ENCODE measurements at regions not wholly inside any gene's neighbourhood (a gene's known extent, or its start where the extent isn't known, plus 50 kb on each side); places are given as distances from the start of the nearest gene placed in this dataset.

- H3K27ac Mint-ChIP-seq = no peak overlapping the region
- no peaks in the 10 kb centered on the region for H3K27me3 Mint-ChIP-seq
- no peaks in the 10 kb centered on the region for H3K4me1 Mint-ChIP-seq
- no peaks in the 10 kb centered on the region for H3K36me3 Mint-ChIP-seq (ENCODE audit: low read depth)
- H3K9me3 Mint-ChIP-seq = no peaks in the 10 kb centered on the region
- H3K4me3 Mint-ChIP-seq = no peak overlapping the region
- ATAC-seq (replicated peaks) = no peak
Observed at GRCh38 chr2:201962774-201963562, 70.7 kb upstream of the FZD7 start.

- Mint-ChIP-seq H3K4me3 (peak overlapping the region; percentile 48), H3K27me3 (no peaks in the 10 kb centered on the region), H3K27ac (peak overlapping the region; percentile 63), H3K4me1 (no peaks in the 10 kb centered on the region), H3K36me3 (ENCODE audit: low read depth) (no peaks in the 10 kb centered on the region), H3K9me3 (no peaks in the 10 kb centered on the region)
- no peak for ATAC-seq (replicated peaks)
Observed at GRCh38 chr2:201964011-201964410, 69.6 kb upstream of the FZD7 start.

GRCh38 chr2:201964631-201965206 is 68.9 kb upstream of the FZD7 start:
- H3K27me3 Mint-ChIP-seq = no peaks in the 10 kb centered on the region
- no peaks in the 10 kb centered on the region for H3K36me3 Mint-ChIP-seq (ENCODE audit: low read depth)
- H3K4me3 Mint-ChIP-seq = peak overlapping the region; percentile 48
- peak overlapping the region; percentile 63 for H3K27ac Mint-ChIP-seq
- no peaks in the 10 kb centered on the region for H3K4me1 Mint-ChIP-seq
- peak; percentile 74 for ATAC-seq (replicated peaks)
- no peaks in the 10 kb centered on the region for H3K9me3 Mint-ChIP-seq

- Mint-ChIP-seq H3K9me3 (no peaks in the 10 kb centered on the region), H3K27ac (no peak overlapping the region), H3K4me1 (peaks cover 4% of the 10 kb centered on the region), H3K36me3 (ENCODE audit: low read depth) (no peaks in the 10 kb centered on the region), H3K4me3 (no peak overlapping the region), H3K27me3 (peaks cover 5% of the 10 kb centered on the region)
- ATAC-seq (replicated peaks) = no peak
Observed at GRCh38 chr2:201965550-201965949, 68.1 kb upstream of the FZD7 start.

GRCh38 chr2:201966691-201967438 is 66.8 kb upstream of the FZD7 start:
- no peak for ATAC-seq (replicated peaks)
- peaks cover 4% of the 10 kb centered on the region for H3K4me1 Mint-ChIP-seq
- H3K27me3 Mint-ChIP-seq = peaks cover 5% of the 10 kb centered on the region
- H3K9me3 Mint-ChIP-seq = no peaks in the 10 kb centered on the region
- H3K4me3 Mint-ChIP-seq = no peak overlapping the region
- H3K27ac Mint-ChIP-seq = no peak overlapping the region
- no peaks in the 10 kb centered on the region for H3K36me3 Mint-ChIP-seq (ENCODE audit: low read depth)

- Mint-ChIP-seq H3K4me3 (no peak overlapping the region), H3K36me3 (ENCODE audit: low read depth) (no peaks in the 10 kb centered on the region), H3K27ac (no peak overlapping the region), H3K4me1 (peaks cover 4% of the 10 kb centered on the region), H3K9me3 (no peaks in the 10 kb centered on the region), H3K27me3 (peaks cover 5% of the 10 kb centered on the region)
- ATAC-seq (replicated peaks) = no peak
Observed at GRCh38 chr2:201968050-201968449, 65.6 kb upstream of the FZD7 start.

GRCh38 chr2:201968476-201968875 is 65.2 kb upstream of the FZD7 start:
- Mint-ChIP-seq H3K27ac (no peak overlapping the region), H3K9me3 (no peaks in the 10 kb centered on the region), H3K36me3 (ENCODE audit: low read depth) (no peaks in the 10 kb centered on the region), H3K4me3 (no peak overlapping the region), H3K27me3 (peaks cover 5% of the 10 kb centered on the region), H3K4me1 (peaks cover 4% of the 10 kb centered on the region)
- no peak for ATAC-seq (replicated peaks)

GRCh38 chr2:201969241-201969937 is 64.3 kb upstream of the FZD7 start:
- peaks cover 4% of the 10 kb centered on the region for H3K4me1 Mint-ChIP-seq
- H3K4me3 Mint-ChIP-seq = no peak overlapping the region
- no peak overlapping the region for H3K27ac Mint-ChIP-seq
- no peak for ATAC-seq (replicated peaks)
- peaks cover 5% of the 10 kb centered on the region for H3K27me3 Mint-ChIP-seq
- H3K36me3 Mint-ChIP-seq (ENCODE audit: low read depth) = no peaks in the 10 kb centered on the region
- no peaks in the 10 kb centered on the region for H3K9me3 Mint-ChIP-seq

- Mint-ChIP-seq H3K9me3 (no peaks in the 10 kb centered on the region), H3K4me3 (no peak overlapping the region), H3K4me1 (peaks cover 4% of the 10 kb centered on the region), H3K36me3 (ENCODE audit: low read depth) (no peaks in the 10 kb centered on the region), H3K27me3 (peaks cover 5% of the 10 kb centered on the region), H3K27ac (no peak overlapping the region)
- ATAC-seq (replicated peaks) = no peak
Observed at GRCh38 chr2:201969938-201970785, 63.5 kb upstream of the FZD7 start.

GRCh38 chr2:201970786-201971108 is 62.9 kb upstream of the FZD7 start:
- Mint-ChIP-seq H3K27ac (no peak overlapping the region), H3K4me3 (no peak overlapping the region), H3K27me3 (peaks cover 5% of the 10 kb centered on the region), H3K9me3 (no peaks in the 10 kb centered on the region), H3K36me3 (ENCODE audit: low read depth) (no peaks in the 10 kb centered on the region), H3K4me1 (peaks cover 4% of the 10 kb centered on the region)
- no peak for ATAC-seq (replicated peaks)

- H3K4me1 Mint-ChIP-seq = peaks cover 4% of the 10 kb centered on the region
- H3K27ac Mint-ChIP-seq = no peak overlapping the region
- no peak overlapping the region for H3K4me3 Mint-ChIP-seq
- peaks cover 5% of the 10 kb centered on the region for H3K27me3 Mint-ChIP-seq
- no peaks in the 10 kb centered on the region for H3K9me3 Mint-ChIP-seq
- no peak for ATAC-seq (replicated peaks)
- H3K36me3 Mint-ChIP-seq (ENCODE audit: low read depth) = no peaks in the 10 kb centered on the region
Observed at GRCh38 chr2:201971531-201972228, 62.0 kb upstream of the FZD7 start.

GRCh38 chr2:201972621-201973255 is 60.9 kb upstream of the FZD7 start:
- ATAC-seq (replicated peaks) = no peak
- peaks cover 6% of the 10 kb centered on the region for H3K27me3 Mint-ChIP-seq
- H3K9me3 Mint-ChIP-seq = no peaks in the 10 kb centered on the region
- no peak overlapping the region for H3K27ac Mint-ChIP-seq
- no peaks in the 10 kb centered on the region for H3K36me3 Mint-ChIP-seq (ENCODE audit: low read depth)
- H3K4me1 Mint-ChIP-seq = peaks cover 4% of the 10 kb centered on the region
- H3K4me3 Mint-ChIP-seq = no peak overlapping the region

GRCh38 chr2:201973305-201973928 is 60.2 kb upstream of the FZD7 start:
- peaks cover 4% of the 10 kb centered on the region for H3K4me1 Mint-ChIP-seq
- no peak overlapping the region for H3K27ac Mint-ChIP-seq
- H3K4me3 Mint-ChIP-seq = no peak overlapping the region
- H3K36me3 Mint-ChIP-seq (ENCODE audit: low read depth) = no peaks in the 10 kb centered on the region
- ATAC-seq (replicated peaks) = no peak
- no peaks in the 10 kb centered on the region for H3K9me3 Mint-ChIP-seq
- peaks cover 9% of the 10 kb centered on the region for H3K27me3 Mint-ChIP-seq
